HL-60 (cell line): ENCODE measurements at regions not wholly inside any gene's neighbourhood (a gene's known extent, or its start where the extent isn't known, plus 50 kb on each side); places are given as distances from the start of the nearest gene placed in this dataset.

Experiments
- DNase-seq, 2 experiments: peaks; one replicate each; pipeline ENCODE4 v3.0.0-alpha.2; 2010 to 2020; ENCODE audit warnings: low read depth in 1 of 2, low spot score in 1 of 2
- H3K27ac ChIP-seq: fragments of 250-450 bp; sonication (Bioruptor Pico); replicated peaks from 2 replicates; pipeline ENCODE4 v1.5.1; 2020; ENCODE audit warnings: mild to moderate bottlenecking, moderate library complexity
- H3K27me3 ChIP-seq: fragments of 250-450 bp; sonication (Bioruptor Pico); 2 replicates; pipeline ENCODE4 v1.5.1; 2021; ENCODE audit warnings: mild to moderate bottlenecking, moderate library complexity; ENCODE audit not compliant: insufficient read depth, poor library complexity, severe bottlenecking
- H3K4me3 ChIP-seq: replicated peaks from 2 replicates; pipeline ENCODE4 v1.5.1; 2011; ENCODE audit warnings: mild to moderate bottlenecking, control low read depth, low read length; ENCODE audit not compliant: insufficient read depth
- CTCF ChIP-seq: IDR thresholded peaks from one replicate; pipeline ENCODE4 v1.5.1; 2011; ENCODE audit warnings: low read length, control low read depth, inconsistent platforms; ENCODE audit not compliant: insufficient read depth
- GABPA ChIP-seq: IDR thresholded peaks from 2 replicates; pipeline ENCODE4 v1.6.1; 2012; ENCODE audit warnings: low read depth
- POLR2AphosphoS5 ChIP-seq: IDR thresholded peaks from 2 replicates; pipeline ENCODE4 v1.6.1; 2012; ENCODE audit warnings: low read depth
- REST ChIP-seq: IDR thresholded peaks from 2 replicates; pipeline ENCODE4 v1.6.1; 2012; ENCODE audit warnings: low read depth; ENCODE audit not compliant: insufficient replicate concordance
- SPI1 ChIP-seq: IDR thresholded peaks from 2 replicates; pipeline ENCODE4 v1.6.1; 2012; ENCODE audit warnings: low read depth, mild to moderate bottlenecking, borderline replicate concordance

- Histone ChIP-seq H3K27ac (no peak overlapping the region), H3K4me3 (no peak overlapping the region), H3K27me3 (no peaks in the 10 kb centered on the region)
- TF ChIP-seq SPI1 (no peak), CTCF (no peak), GABPA (no peak), REST (no peak), POLR2AphosphoS5 (no peak)
- no peak for DNase-seq
Observed at GRCh38 chr4:176874721-176875445, 82.2 kb upstream of the VEGFC start.

- Histone ChIP-seq H3K4me3 (no peak overlapping the region), H3K27me3 (no peaks in the 10 kb centered on the region), H3K27ac (no peak overlapping the region)
- TF ChIP-seq CTCF (no peak), SPI1 (no peak), POLR2AphosphoS5 (no peak), REST (no peak), GABPA (no peak)
- DNase-seq = no peak
Observed at GRCh38 chr4:176875446-176875930, 82.8 kb upstream of the VEGFC start.

- H3K4me3 ChIP-seq = no peak overlapping the region
- H3K27me3 ChIP-seq = no peaks in the 10 kb centered on the region
- no peak overlapping the region for H3K27ac ChIP-seq
- DNase-seq = no peak
- no peak for TF ChIP-seq SPI1
- TF ChIP-seq POLR2AphosphoS5 = no peak
- no peak for TF ChIP-seq REST
- TF ChIP-seq GABPA = no peak
- no peak for TF ChIP-seq CTCF
Observed at GRCh38 chr4:176879380-176880116, 86.8 kb upstream of the VEGFC start.
